Testis (tissue), 2 donors: ENCODE measurements at regions not wholly inside any gene's neighbourhood (a gene's known extent, or its start where the extent isn't known, plus 50 kb on each side); places are given as distances from the start of the nearest gene placed in this dataset.

ENCODE experiments used
- DNase-seq: peaks from one replicate; pipeline ENCODE4 v3.0.0-alpha.2; 2019
- H3K27ac ChIP-seq, 2 donors: fragments of 200-600 bp; sonication (generic); one replicate each; pipeline ENCODE4 v1.5.1; 2019
- H3K27me3 ChIP-seq: fragments of 200-600 bp; sonication (generic); one replicate; pipeline ENCODE4 v1.5.1; 2019
- H3K36me3 ChIP-seq: fragments of 200-600 bp; sonication (generic); one replicate; pipeline ENCODE4 v1.5.1; 2017; ENCODE audit warnings: low read depth; ENCODE audit errors: missing control alignments
- H3K4me1 ChIP-seq: fragments of 200-600 bp; sonication (generic); one replicate; pipeline ENCODE4 v1.5.1; 2019
- H3K4me3 ChIP-seq, 2 donors: fragments of 200-600 bp; sonication (generic); one replicate each; pipeline ENCODE4 v1.5.1; 2017 to 2019
- H3K9me3 ChIP-seq: fragments of 200-600 bp; sonication (generic); one replicate; pipeline ENCODE4 v1.5.1; 2017
- CTCF ChIP-seq, 3 experiments: fragments of 450-650 bp in 2 of 3; fragments of 200-600 bp in 1 of 3; sonication (generic) in 1 of 3; IDR thresholded peaks; one replicate each; pipeline ENCODE4 v1.5.1; 2016 to 2019; ENCODE audit warnings: antibody characterized with exemption in 3 of 3, mild to moderate bottlenecking in 2 of 3, moderate library complexity in 1 of 3
- POLR2A ChIP-seq: fragments of 450-650 bp; IDR thresholded peaks from one replicate; pipeline ENCODE4 v1.6.1; 2017; ENCODE audit warnings: antibody characterized with exemption, mild to moderate bottlenecking, moderate library complexity
- WGBS, 2 donors: methylation state at CpG; one replicate each; pipeline ENCODE4 v1.1.5; 2018; 5-methylcytosine and 5-hydroxymethylcytosine counted together
- intact Hi-C: fragments of 100-400 bp; cut with DNase I; formaldehyde crosslinking; loops from one replicate; pipeline ENCODE4 v1.15.1; 2023; ENCODE audit warnings: low total_unique reads

- TF ChIP-seq CTCF (IDR thresholded peaks at IDR 0.05) (no peak), POLR2A (no peak)
- WGBS, 2 donors: 96 to 98% methylated on average over 1 of the region's 1 CpG
- H3K27ac ChIP-seq: no peak overlapping the region
- no peaks in the 10 kb centered on the region for H3K27me3 ChIP-seq
- H3K4me1 ChIP-seq: no peaks in the 10 kb centered on the region
- intact Hi-C loops: no loop called here
- H3K9me3 ChIP-seq: no peaks in the 10 kb centered on the region
- no peak overlapping the region for H3K4me3 ChIP-seq
- no peaks in the 10 kb centered on the region for H3K36me3 ChIP-seq
- no peak for DNase-seq
These were observed 106.7 kb upstream of the NHSL1 start for GRCh38 chr6:138605958-138606357.

DNA sequence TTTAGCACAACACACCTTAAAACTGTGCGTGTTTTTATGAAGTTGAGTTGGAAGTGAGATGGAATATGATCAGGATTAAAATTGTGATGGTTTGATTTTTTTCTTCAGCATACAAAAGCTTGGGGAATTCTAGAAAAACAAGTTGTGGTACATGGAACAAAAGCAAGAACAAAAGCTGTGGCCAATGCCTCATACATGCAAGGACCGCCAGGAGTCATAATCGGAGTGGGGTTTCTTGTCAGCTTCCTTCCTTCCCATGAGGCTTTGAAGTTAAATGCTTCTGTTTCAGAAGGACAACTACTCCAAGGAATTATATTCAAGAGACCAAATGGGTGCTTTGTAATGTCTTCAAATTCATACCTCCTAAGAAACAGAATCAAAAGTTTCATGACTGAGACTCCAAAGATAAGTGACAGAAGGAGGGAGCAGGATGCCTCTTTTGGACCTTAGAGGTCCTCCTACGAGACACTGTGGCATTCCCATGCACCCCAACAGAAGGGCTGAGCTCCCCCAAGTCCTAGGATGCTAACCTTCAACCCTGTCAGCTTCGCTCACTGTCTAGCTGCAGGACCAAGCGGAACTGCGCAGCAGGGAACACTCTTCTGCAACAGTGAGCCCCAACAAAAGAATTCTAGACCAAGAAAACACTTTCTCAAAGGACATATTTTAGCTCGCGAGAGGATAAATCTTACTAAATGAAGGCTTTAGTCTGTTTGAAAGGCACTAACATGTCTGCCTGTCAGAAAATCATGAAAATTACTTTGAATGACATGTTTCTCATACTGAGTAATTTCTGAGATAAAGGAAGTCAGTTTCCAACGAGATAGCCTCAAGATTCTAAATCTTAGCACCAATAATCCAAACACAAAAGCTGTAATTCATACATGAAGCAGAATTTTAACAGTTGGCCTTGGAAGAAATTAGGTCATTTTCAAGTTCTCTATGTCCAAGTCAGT, 108.5 kb upstream of the NHSL1 start:
- Histone ChIP-seq H3K36me3 (no peaks in the 10 kb centered on the region), H3K9me3 (no peaks in the 10 kb centered on the region), H3K4me3 (no peak overlapping the region), H3K4me1 (no peaks in the 10 kb centered on the region), H3K27ac (no peak overlapping the region), H3K27me3 (no peaks in the 10 kb centered on the region)
- intact Hi-C loops: no loop called here
- no peak for TF ChIP-seq CTCF (IDR thresholded peaks at IDR 0.05)
- TF ChIP-seq POLR2A: no peak
- no peak for DNase-seq
- WGBS, 2 donors: 72 to 85% methylated on average over 10 of the region's 10 CpGs

DNA sequence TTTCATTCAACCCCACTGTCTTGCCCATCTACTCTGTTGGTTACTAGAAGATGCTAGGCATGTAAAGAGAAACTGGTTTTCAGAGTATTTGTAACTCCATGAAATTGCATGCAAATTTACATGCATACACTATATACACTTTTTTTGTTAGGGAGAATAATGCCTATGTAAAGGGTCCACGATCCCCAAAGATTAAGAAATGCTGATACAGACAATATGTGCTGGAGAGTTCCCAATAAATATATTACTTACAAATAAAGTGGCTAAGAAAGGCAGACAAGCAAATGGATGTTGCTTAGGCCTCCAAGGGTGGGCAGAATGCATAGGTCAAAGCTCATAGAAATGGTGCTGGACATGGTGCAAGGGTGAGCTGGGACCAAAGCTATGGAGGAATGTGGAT, 109.6 kb upstream of the NHSL1 start:
- intact Hi-C loops: no loop called here
- H3K4me1 ChIP-seq: no peaks in the 10 kb centered on the region
- H3K9me3 ChIP-seq: no peaks in the 10 kb centered on the region
- H3K36me3 ChIP-seq: no peaks in the 10 kb centered on the region
- 94 to 96% methylated on average over 1 of the region's 1 CpG for WGBS, 2 donors
- no peak overlapping the region for H3K27ac ChIP-seq
- H3K4me3 ChIP-seq: no peak overlapping the region
- no peaks in the 10 kb centered on the region for H3K27me3 ChIP-seq
- DNase-seq: no peak
- TF ChIP-seq CTCF (IDR thresholded peaks at IDR 0.05): no peak
- TF ChIP-seq POLR2A: no peak

DNA sequence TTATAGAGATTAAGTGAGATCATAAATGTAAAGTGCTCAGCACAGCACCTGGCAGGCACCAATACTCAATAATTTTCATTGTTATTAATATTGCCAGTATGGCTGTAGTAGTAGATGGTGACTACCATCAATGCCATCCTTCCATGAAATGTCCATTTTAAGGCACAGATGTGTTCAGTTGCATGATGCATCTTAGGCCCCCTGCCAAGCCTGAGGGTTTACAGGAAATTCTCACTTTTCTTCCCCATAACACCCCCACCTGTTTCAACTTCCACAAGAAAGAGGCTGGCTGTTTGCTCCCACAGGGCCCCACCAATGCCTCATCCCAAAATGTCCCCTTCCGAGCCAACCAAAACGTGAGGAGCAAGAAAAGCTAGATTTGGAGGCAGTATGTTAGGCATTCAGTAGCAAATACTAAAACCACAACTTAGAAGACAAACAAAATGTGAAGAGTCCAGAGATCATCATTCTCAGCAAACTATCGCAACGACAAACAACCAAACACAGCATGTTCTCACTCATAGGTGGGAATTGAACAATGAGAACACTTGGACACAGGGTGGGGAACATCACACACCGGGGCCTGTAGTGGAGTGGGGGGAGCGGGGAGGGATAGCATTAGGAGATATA, 110.6 kb upstream of the NHSL1 start:
- WGBS, 2 donors: 79 to 93% methylated on average over 6 of the region's 6 CpGs
- Histone ChIP-seq H3K27me3 (no peaks in the 10 kb centered on the region), H3K27ac (no peak overlapping the region), H3K9me3 (no peaks in the 10 kb centered on the region), H3K4me3 (no peak overlapping the region), H3K4me1 (no peaks in the 10 kb centered on the region), H3K36me3 (no peaks in the 10 kb centered on the region)
- DNase-seq: no peak
- TF ChIP-seq CTCF (IDR thresholded peaks at IDR 0.05) (no peak), POLR2A (no peak)
- intact Hi-C loops: no loop called here
